ENCODE measurements at regions not wholly inside any gene's neighbourhood (a gene's known extent, or its start where the extent isn't known, plus 50 kb on each side); places are given as distances from the start of the nearest gene placed in this dataset.

DNA sequence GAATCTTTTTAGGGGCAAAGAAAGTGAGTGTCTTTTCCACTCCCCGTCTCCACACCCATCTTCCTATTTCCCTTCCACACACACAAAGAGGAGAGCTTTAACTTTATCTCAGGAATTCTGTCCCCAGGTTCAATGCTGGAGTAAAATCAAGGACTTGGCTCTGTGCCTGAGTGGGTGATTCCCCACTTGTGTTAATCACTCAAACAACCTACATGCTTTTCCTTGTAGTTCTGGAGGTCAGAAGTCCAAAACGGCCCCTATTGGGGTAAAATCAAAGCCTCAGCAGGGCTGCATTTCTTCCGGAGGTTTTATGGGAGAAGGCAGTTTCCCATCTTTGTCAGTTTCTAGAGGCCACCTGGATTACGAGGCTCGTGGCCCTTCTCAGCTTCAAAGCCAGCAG lies 422.3 kb upstream of the RBFOX1 start:
- ATAC-seq (no peak), DNase-seq (no peak)
- no peaks in the 10 kb centered on the region for H3K9me3 ChIP-seq (ENCODE audit: low read length)
- no peaks in the 10 kb centered on the region for H3K4me1 ChIP-seq (ENCODE audit: insufficient read depth, low read length)
- H3K79me2 ChIP-seq (ENCODE audit: low read length) = no peaks in the 10 kb centered on the region
- no peaks in the 10 kb centered on the region for H4K20me1 ChIP-seq (ENCODE audit: low read length)
- no TSS peak for BruUV-seq (replicated peaks)
- no peaks in the 10 kb centered on the region for H3K9me2 ChIP-seq (replicated peaks; ENCODE audit: low read length)
- H3K27ac ChIP-seq (ENCODE audit: low read length) = no peak overlapping the region
- ChIA-PET POLR2A (ENCODE audit: unreplicated experiment) (no interaction called here), CTCF (no interaction called here)
- H3K36me3 ChIP-seq (ENCODE audit: low read depth, low read length) = no peaks in the 10 kb centered on the region
- no peak overlapping the region for H3K4me2 ChIP-seq (ENCODE audit: low read length)
- H3F3A ChIP-seq (ENCODE audit: low read length, unreplicated experiment) = no peaks in the 10 kb centered on the region
- H3K4me3 ChIP-seq (ENCODE audit: low read length) = no peak overlapping the region
- no peak overlapping the region for H2AFZ ChIP-seq (ENCODE audit: low read length)
- H3K27me3 ChIP-seq (ENCODE audit: low read length) = no peaks in the 10 kb centered on the region
- intact Hi-C loops (cut with micrococcal nuclease) = no loop called here
- no peak overlapping the region for H3K9ac ChIP-seq (ENCODE audit: low read length)
- TF ChIP-seq, protein P1, sequence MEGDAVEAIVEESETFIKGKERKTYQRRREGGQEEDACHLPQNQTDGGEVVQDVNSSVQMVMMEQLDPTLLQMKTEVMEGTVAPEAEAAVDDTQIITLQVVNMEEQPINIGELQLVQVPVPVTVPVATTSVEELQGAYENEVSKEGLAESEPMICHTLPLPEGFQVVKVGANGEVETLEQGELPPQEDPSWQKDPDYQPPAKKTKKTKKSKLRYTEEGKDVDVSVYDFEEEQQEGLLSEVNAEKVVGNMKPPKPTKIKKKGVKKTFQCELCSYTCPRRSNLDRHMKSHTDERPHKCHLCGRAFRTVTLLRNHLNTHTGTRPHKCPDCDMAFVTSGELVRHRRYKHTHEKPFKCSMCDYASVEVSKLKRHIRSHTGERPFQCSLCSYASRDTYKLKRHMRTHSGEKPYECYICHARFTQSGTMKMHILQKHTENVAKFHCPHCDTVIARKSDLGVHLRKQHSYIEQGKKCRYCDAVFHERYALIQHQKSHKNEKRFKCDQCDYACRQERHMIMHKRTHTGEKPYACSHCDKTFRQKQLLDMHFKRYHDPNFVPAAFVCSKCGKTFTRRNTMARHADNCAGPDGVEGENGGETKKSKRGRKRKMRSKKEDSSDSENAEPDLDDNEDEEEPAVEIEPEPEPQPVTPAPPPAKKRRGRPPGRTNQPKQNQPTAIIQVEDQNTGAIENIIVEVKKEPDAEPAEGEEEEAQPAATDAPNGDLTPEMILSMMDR (conservative IDR thresholded peaks at IDR 0.05; ENCODE audit: low read depth, low read length) = no peak
- TF ChIP-seq EZH2 (IDR thresholded peaks at IDR 0.05; ENCODE audit: low read length, unreplicated experiment) (no peak), EZH2phosphoT487 (IDR thresholded peaks at IDR 0.05; ENCODE audit: borderline replicate concordance, low read length) (no peak)

DNA sequence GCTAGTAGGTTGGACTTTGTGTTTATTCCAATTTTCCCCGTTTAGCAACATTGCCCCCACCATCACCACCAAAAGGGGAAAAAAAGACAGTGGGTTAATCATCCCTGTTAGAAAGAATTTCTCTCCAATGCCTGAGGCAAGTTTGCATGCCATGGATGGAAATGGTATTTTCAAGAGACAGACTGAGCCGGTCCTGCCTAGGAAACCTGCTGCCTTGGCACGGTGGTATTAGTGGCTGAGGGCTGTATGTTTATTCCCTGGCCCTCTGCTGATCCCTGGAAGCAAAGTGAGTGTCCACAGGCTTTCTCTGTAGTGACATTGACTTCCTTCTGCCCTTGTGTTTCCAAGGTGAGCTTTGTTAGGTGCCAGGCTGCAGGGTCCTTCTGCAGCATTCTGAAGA lies 427.0 kb upstream of the RBFOX1 start:
- no peaks in the 10 kb centered on the region for H3K9me2 ChIP-seq (replicated peaks; ENCODE audit: low read length)
- H3K9ac ChIP-seq (ENCODE audit: low read length) = no peak overlapping the region
- no peak for ATAC-seq
- DNase-seq = no peak
- TF ChIP-seq EZH2 (IDR thresholded peaks at IDR 0.05; ENCODE audit: low read length, unreplicated experiment) (no peak), EZH2phosphoT487 (IDR thresholded peaks at IDR 0.05; ENCODE audit: borderline replicate concordance, low read length) (no peak)
- TF ChIP-seq, protein P1 (conservative IDR thresholded peaks at IDR 0.05; ENCODE audit: low read depth, low read length) = no peak
- no peaks in the 10 kb centered on the region for H3K27me3 ChIP-seq (ENCODE audit: low read length)
- CTCF ChIA-PET = no interaction called here
- no peaks in the 10 kb centered on the region for H4K20me1 ChIP-seq (ENCODE audit: low read length)
- no peaks in the 10 kb centered on the region for H3K36me3 ChIP-seq (ENCODE audit: low read depth, low read length)
- no peak overlapping the region for H2AFZ ChIP-seq (ENCODE audit: low read length)
- no peaks in the 10 kb centered on the region for H3K4me1 ChIP-seq (ENCODE audit: insufficient read depth, low read length)
- H3K27ac ChIP-seq (ENCODE audit: low read length) = no peak overlapping the region
- H3F3A ChIP-seq (ENCODE audit: low read length, unreplicated experiment) = no peaks in the 10 kb centered on the region
- H3K4me2 ChIP-seq (ENCODE audit: low read length) = no peak overlapping the region
- no peaks in the 10 kb centered on the region for H3K79me2 ChIP-seq (ENCODE audit: low read length)
- H3K4me3 ChIP-seq (ENCODE audit: low read length) = no peak overlapping the region
- POLR2A ChIA-PET (ENCODE audit: unreplicated experiment) = no interaction called here
- H3K9me3 ChIP-seq (ENCODE audit: low read length) = no peaks in the 10 kb centered on the region
- intact Hi-C loops (cut with micrococcal nuclease) = no loop called here
- no TSS peak for BruUV-seq (replicated peaks)

DNA sequence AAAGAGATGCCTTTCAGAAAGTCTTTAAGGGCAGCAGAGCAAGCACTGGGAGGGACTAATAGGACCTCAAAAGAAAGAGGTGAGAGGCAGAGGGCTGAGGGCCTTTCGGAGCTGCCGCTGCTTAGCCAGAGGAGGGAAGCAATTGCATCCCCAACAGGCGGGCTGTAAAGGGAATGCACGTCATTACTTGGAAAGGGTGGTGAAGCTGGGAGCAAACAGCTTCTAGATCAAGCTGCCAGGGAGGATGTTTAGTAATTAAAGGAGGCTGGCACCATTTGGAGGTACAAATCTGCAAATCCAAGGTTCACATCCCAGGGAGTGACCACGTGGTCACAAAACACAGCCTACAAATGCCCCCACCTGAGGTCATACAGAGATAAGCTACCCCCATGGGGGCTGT lies 429.0 kb upstream of the RBFOX1 start:
- Histone ChIP-seq H3K27me3 (ENCODE audit: low read length) (no peaks in the 10 kb centered on the region), H3K4me1 (ENCODE audit: insufficient read depth, low read length) (no peaks in the 10 kb centered on the region), H3K27ac (ENCODE audit: low read length) (no peak overlapping the region), H3K9me2 (replicated peaks; ENCODE audit: low read length) (no peaks in the 10 kb centered on the region), H3K9ac (ENCODE audit: low read length) (no peak overlapping the region), H3K79me2 (ENCODE audit: low read length) (no peaks in the 10 kb centered on the region), H4K20me1 (ENCODE audit: low read length) (no peaks in the 10 kb centered on the region), H3K4me2 (ENCODE audit: low read length) (no peak overlapping the region), H3K9me3 (ENCODE audit: low read length) (no peaks in the 10 kb centered on the region), H3F3A (ENCODE audit: low read length, unreplicated experiment) (no peaks in the 10 kb centered on the region), H3K36me3 (ENCODE audit: low read depth, low read length) (no peaks in the 10 kb centered on the region), H2AFZ (ENCODE audit: low read length) (no peak overlapping the region), H3K4me3 (ENCODE audit: low read length) (no peak overlapping the region)
- ChIA-PET CTCF (no interaction called here), POLR2A (ENCODE audit: unreplicated experiment) (no interaction called here)
- TF ChIP-seq, protein P1 (conservative IDR thresholded peaks at IDR 0.05; ENCODE audit: low read depth, low read length) = no peak
- TF ChIP-seq EZH2phosphoT487 (IDR thresholded peaks at IDR 0.05; ENCODE audit: borderline replicate concordance, low read length) (no peak), EZH2 (IDR thresholded peaks at IDR 0.05; ENCODE audit: low read length, unreplicated experiment) (no peak)
- intact Hi-C loops (cut with micrococcal nuclease) = no loop called here
- DNase-seq (no peak), ATAC-seq (no peak)
- BruUV-seq (replicated peaks) = no TSS peak
